ELR (cell line): ENCODE measurements at regions not wholly inside any gene's neighbourhood (a gene's known extent, or its start where the extent isn't known, plus 50 kb on each side); places are given as distances from the start of the nearest gene placed in this dataset.

Experiments
- DNase-seq: peaks from one replicate; pipeline ENCODE4 v3.0.0-alpha.2; 2015; ENCODE audit warnings: low read depth

DNA sequence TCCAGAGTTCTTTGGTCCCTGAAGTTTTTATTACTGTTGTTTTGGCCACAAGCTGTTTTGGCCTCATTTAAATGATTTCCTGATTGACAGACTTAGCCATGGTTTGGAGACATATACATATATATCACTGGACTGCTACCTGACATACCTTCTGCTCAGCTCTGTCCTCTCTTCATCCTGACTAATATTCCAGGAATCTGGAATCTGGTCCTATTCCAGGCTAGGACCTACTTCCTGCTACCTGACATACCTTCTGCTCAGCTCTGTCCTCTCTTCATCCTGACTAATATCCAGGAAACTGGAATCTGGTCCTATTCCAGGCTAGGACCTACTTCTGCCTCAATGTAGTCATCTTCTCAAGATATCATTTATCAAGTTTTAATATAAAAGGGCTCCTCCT, 724.4 kb upstream of the ROBO1 start:
- no peak for DNase-seq

DNA sequence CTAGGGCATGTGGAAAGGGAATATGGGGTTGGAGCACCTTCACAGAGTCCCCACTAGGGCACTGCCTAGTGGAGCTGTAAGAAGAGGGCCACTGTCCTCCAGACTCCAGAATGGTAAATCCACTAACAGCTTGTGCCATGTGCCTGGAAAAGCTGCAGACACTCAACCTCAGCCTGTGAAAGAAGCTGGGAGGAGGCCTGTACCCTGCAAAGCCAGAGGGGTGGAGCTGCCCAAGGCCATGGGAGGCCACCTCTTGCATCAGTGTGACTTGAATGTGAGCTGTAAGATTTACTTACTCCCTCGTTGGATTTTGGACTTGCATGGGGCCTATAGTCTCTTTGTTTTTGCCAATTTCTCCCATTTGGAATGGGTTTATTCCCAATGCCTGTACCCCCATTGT, 705.2 kb upstream of the ROBO1 start:
- DNase-seq, result no peak

DNA sequence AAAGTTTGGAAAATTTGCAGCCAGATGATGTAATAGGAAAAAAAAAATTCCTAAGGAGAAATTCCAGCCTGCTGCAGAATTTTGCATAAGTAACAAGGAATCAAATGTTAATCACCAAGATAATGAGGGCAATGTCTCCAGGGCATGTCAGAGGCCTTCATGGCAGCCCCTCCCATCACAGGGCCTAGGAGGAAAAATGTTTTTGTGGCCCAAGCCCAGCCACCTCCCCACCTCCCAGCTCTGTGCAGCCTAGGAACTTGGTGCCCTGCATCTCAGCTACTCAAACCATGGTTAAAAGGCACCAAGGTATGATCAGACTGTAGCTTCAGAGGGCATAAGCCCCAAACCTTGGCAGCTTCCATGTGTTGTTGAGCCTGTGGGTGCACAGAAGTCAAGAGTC, 704.7 kb upstream of the ROBO1 start:
- no peak for DNase-seq

DNA sequence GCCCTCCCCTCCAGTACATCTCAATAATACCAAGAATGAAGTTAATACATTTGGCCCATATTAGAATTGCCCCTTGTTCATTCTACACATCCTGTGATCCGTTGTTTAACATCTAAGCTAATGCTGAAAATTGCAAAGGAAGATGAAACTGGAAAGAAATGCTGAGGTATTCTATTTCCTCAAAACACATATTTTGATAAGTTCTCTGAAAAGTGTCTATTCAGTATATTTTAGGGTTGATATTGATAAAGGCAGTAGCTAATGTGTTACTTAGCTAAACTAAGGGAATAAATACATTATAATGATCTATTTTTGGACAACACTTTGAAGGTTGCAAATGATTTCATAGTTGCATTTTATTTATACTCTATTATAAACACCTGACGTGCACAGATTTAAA, 702.6 kb upstream of the ROBO1 start:
- no peak for DNase-seq

DNA sequence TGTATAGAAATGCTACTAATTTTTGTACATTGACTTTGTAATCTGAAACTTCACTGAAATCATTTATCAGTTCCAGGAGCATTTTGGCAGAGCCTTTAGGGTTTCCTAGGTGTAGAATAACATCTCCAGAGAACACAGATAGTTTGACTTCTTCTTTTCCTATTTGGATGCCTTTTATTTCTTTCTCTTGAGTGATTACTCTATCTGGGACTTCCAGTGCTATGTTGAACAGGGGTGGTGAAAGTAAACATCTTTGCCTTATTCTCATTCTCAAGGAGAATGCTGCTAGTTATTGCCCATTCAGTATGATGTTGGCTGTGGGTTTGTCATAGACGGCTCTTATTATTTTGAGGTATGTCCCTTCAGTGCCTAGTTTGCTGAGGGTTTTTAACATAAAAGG, 697.9 kb upstream of the ROBO1 start:
- DNase-seq, result no peak

DNA sequence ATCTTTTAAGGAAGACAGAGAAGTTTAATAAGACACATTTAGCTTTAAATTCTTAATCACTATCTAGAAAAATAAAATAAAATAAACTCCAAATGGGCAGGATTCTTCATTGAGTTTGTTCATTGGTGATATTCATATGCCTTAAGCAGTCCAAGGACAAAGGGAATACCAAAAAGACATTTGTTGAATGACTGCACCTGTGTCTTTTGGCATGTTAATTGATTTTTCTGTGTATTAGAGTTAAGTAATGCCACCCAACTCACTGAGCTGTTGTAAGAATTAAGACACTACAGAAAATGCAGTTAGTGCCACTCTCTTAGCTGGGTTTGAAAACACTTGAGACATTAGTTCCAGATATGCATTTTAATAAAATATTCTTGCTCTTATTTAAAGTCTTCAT, 683.6 kb upstream of the ROBO1 start:
- DNase-seq, result no peak

DNA sequence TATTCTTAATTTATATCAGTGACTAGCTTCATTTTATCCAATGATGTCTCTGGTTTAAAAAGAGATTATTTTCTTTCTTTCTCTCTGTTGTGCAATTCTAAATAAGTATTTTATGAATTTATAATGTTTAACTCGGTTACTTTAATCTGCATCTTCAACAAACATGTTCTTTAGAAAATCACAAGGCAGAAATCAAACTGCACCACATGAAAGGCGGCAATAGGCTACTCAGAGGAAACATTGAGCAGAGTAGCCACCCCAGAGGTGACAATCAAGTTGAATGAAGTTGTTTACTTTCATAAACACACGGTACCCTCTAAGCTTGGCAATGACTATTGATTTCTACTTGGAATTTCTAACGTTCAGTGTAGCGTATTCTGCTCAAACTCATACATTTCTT, 677.8 kb upstream of the ROBO1 start:
- DNase-seq, result no peak

DNA sequence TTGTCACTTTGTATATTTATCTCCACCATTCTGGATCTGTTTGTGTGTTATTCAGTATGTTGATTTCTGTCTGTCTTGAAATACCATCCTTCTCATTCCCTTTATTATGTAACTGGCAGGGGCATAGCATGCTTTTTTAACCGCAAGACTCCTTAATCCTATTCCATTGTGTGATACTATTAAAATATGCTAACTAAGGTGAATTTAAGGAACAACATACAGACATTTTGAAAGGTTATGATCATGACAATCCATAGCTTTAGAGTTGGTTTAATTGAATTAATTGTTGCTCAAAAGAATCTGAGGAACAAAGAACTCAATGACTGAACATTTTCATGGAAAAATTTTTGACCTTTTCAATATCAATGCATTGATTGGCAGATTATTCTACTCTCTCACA, 677.3 kb upstream of the ROBO1 start:
- no peak for DNase-seq

DNA sequence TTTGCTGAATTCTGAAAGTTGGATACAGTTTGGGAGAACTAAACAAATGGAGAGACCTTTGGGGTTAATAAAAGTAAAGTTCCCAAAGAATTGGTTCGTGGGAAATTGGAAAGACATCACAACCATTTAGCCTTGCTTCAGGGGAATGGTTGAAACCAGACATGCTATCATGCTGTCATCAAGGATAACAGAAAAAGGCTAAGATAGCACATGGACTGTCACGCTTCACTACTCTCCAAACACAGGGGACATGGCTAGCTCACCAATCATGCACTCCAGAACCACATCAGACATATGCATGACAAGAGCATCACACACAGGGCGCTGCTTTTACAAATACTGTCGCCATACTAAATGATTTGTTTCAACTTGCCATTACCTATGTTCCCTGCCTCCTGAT, 671.7 kb upstream of the ROBO1 start:
- no peak for DNase-seq

DNA sequence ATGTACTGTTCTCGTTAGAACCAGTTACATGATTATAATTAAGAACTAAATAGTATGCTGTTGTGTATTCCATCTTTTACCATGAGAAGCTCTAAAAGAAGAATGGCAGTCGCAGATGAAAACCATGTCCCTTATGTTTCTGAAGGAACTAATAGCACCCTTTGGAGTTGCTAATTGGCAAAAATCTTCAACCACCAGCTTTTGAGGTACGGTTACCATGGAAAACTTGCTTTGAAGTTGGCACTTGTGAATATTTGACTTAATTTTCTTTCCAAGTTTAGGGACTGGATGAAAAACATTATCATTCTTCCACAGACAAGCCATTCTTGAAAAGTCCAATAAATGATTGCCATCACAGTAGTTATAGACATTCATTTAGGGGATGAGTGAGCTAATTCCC, 666.6 kb upstream of the ROBO1 start:
- DNase-seq, result no peak

DNA sequence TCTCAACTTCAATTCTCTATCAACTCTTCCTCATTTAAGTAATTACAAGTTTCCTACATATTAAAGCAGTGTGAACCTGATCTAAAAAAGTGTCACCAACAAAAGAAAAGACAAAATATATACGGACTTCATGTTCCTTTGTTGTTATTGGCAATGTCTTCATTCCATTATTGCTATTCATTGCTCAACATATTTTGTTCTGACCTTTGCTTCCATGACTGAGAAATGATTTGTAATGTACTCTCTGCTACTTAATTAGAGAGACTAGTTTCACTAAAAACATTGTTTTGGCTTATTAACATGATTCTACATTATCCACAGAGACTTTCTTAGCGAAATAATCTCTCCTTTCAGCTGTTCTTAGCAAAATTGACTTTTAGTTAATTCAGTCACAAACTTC, 657.2 kb upstream of the ROBO1 start:
- DNase-seq, result no peak

DNA sequence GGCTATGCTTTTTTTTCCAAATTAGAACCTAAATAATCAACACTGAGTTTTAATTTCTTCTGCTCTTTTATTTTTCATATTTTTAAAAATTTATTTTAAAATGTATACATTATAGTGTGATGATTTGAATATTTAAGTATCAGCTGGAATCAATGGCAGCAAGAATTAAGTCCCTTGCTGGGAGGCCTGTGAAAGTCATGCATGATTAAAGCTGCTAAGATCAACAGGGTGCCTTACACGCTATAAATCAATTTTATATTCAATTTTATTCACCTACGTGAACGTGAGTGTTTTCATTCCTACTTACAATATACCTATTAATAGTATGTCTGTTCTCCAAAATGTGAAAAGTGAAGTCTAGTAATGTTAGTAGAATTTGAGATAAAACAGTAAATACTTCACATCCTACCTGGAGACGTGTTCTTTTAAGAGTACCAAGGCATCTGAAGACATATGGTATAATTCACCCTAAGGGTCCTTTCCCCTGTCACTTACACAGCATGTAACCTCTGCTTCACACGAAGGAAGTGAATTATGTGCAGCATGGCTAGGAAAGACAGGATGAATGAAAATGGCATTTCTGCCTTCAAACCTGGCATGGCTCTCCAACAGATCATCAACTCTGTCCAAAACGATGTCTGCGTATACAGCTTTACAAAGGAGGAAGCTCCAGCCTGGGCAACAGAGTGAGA, 640.4 kb upstream of the ROBO1 start:
- no peak for DNase-seq

DNA sequence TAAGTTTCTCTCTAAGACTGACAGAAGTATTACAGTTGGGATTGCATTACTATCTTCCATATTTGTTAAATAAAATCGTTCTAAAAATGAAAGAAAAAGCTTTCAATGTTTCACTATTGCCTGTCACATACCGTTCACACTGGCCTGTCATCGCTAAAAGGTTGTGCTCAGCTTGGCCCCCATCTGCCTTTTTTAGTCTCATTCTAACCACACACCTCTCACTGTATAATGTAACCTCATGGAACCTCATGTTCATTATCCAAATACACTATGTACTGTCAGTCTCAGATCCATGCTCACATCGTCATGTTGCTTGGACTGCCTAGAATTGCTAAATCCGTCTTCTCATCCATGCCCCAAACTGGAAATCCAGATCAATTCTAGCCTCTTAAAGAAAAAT, 637.8 kb upstream of the ROBO1 start:
- no peak for DNase-seq

DNA sequence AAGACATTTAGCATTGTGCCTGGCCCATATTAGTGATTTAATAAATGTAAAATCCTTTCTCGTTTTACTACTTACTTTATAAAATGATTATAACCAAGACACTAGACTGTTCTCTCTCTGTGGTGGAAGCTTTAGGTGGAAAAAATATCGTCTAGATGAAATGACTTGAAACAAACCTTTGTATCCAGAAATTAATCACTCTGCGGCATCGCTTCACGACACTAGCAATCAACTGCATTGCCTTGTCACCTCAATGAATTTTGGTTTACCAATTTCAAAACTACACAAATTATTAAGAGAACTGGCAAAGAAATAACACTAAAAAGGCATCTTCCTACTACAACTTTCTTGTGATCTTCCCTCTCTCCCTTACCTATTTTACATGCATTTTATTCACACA, 627.2 kb upstream of the ROBO1 start:
- no peak for DNase-seq

DNA sequence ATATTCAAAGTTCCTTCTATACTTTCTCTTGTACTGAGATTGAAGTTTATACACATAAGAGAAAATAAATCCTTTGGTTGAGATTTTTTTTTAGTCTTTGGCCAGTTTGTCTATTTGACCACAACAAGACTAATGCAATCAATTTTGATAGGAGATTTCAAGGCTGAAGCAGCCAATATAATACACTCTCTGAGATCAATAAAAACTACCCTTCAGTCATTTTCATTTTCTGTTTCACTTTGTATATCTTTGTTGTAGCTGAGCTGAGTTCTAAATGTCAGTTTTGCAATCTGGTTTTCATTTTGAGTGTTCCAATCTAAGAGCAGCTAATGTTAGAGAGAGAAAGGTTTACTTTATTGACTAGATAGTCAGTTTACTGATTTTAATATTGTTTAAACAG, 623.8 kb upstream of the ROBO1 start:
- DNase-seq, result no peak

DNA sequence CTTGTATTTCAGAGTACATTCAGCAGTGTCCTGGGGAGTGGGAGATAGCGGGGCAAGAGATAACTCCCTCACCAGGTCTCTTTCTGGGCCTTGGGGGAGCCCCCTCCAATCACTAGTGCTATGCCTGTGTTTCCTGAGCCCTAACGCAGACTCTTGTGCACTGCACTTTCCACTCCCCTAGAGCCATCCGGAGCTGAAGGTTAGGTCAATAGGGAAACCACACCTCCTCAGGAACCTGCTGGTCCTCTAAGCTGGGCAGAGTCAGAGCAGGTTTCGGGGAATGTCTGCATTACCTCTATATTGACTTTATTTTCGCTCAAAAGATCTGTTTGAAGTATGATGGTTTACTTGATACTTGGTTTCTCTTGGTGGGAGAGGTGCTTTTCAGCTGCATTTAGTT, 617.0 kb upstream of the ROBO1 start:
- no peak for DNase-seq

DNA sequence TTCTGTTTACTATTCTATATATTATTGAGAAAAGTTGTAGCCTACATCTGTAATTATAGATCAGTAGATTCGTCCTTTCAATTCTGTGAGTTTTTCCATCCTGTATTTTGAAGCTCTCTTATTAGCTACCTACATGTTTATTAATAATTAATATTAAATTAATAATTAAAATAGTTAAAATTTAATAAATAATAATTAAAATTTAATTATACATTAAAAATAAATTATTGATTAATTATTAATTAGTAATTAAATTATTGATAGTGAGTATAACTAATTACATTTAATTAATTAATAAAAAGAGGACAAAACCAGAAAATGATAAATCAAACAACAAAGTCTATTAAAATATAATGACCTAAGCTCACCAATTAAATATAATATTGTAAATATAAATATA, 606.6 kb upstream of the ROBO1 start:
- no peak for DNase-seq

DNA sequence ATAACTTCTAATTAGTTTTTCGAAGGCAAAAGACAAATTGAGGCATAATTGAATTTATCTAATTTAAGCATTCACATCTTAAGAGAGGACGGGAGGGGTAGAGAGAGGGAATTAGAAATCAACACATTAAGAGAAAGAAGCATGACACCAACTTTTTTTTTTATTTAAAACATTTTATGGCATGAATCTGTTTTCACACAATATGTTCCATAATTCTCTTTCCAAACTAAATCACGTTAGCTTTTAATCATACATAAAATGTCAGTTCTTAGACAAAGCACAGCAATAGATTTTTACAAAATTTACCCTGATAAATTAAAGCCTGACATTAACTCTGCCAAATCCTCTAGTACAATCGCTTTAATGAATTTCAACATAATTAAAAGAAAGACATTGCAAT, 600.8 kb upstream of the ROBO1 start:
- no peak for DNase-seq

DNA sequence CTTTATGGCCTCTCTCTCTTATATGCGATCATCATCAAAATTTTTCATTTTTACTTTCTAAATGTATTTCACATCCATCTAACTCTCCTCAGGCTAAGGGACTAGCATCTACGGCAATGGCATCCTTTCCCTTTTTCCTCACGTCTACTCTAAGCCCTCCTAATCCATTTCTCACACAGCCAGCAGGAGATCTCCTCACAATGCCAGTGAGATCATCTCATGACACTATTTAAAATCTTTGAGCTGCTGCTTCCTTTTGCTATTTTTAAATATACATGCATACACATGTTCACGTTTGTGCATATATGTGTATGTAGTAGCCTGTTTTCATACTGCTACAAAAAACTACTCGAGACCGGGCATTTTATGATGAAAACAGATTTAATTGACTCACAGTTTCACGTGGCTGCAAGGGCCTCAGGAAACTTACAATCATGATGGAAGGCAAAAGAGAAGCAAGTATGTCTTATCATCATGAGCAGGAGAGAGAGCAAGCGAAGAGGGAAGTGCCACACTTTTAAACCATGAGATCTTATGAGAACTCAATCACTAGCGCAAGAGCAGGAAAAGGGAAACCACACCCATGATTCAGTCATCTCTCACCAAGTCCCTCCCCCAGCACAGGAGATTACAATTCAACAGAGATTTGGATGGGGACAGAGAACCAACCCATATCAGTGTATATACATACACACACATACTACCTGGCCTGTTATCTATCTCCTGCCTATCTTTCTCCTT, 599.2 kb upstream of the ROBO1 start:
- no peak for DNase-seq

DNA sequence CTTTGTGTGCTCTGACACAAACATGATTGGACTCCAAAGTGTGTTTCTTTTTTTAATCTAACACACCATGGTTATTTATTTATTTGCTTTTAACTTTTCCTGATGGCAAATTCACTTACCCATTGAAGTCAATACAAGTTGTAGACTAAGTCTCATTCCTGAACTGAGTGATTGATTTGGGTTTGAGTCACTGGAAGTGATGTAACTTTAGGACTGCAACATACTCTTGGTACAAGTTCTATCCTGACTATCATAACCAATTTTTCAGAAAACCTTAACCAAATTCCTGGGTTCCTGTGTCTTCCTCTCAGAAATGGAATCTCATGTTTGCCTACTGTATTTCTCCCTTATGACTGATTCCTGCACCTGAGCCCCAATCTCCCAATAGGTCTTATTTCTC, 590.0 kb upstream of the ROBO1 start:
- DNase-seq, result no peak

DNA sequence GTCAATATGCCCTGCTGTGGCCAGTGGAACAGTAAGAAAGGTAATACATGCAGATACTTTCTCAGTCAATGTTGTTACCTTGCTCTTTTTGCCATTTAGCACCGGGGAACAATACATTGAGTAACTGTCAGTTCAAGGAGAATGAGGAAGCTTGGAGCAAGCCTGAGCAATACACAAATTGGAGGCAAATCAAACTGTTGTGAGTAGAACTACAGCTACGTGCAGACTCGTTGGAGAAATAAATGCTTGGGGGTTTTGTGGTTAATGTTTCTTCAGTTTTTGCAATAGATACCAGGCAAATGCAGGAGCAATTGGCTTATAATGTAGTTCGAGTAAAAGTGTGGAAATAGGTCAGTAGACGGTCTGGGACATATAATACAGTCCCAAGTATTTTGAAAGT, 587.3 kb upstream of the ROBO1 start:
- peak; percentile 16 for DNase-seq

DNA sequence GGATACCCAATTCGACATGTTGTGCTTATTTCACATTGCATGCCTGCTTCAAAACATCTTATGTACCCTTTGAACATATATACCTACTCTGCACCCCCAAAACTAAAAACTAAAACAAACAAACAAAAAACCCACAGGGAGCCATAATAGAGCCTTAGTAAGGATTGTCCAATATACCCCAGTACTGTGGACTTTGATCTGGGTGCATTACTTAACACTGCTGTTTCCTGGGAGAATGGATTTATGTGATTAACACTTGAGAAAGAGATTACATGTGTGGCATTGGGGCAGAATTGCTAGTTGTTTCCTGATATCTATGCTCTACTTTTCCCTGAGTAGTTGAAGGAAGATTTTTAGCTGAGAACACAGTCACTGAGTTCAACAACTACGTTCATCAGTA, 583.4 kb upstream of the ROBO1 start:
- DNase-seq, result no peak

DNA sequence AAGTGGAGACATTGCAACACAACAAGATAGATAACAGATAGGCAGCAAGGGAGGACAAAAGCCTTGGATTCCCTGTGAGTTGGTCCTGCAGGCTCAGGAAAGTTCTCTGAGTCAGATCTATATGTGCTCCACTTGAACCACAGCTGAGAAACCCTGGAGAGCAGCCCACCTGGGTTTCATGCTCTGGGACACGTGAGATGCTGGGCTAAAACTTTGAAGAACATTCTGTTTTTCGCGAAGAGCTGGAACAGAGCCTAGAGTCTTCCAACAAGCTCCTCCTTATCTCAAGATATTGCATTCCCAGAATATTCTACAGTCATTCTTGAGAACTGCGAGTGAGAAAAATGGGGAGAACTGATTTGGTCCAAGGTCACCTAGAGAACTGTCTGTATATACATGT, 583.0 kb upstream of the ROBO1 start:
- DNase-seq, result no peak

DNA sequence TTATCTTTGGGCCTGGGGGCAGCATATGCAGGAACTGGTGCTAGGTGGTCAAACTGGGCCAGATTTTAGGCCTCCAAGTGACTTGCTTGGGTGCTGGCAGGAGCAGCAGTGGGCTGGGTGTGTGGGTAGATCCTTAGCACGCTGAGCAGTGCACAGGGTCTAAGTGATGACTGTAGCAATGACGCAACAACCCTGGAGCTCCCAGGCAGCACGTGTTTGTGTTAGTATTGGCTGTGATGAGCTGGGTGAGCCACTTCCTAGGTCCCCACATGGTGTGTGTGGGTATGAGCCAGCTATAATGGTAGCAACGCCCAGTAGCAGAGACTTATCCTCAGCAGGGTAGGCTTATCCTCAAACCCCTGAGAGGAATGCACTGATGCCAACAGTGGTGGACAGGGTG, 570.6 kb upstream of the ROBO1 start:
- peak; percentile 33 for DNase-seq
